Kidney (tissue), 13 donors: ENCODE measurements at regions not wholly inside any gene's neighbourhood (a gene's known extent, or its start where the extent isn't known, plus 50 kb on each side); places are given as distances from the start of the nearest gene placed in this dataset.

Source experiments
- DNase-seq, 5 donors: peaks; one replicate each; pipeline ENCODE4 v3.0.0-alpha.2; 2013 to 2020
- FAIRE-seq: peaks from 2 replicates; lab custom pipeline; 2012; peaks lifted over from hg19 to GRCh38; lab: Jason Lieb, UNC
- H3K27ac ChIP-seq, 2 donors: one replicate each; pipeline ENCODE4 v1.7.0; 2013; ENCODE audit warnings: low read depth in 2 of 2, low read length in 2 of 2, inconsistent platforms in 1 of 2
- H3K27me3 ChIP-seq: one replicate; pipeline ENCODE4 v1.7.1; 2013; ENCODE audit warnings: low read length, inconsistent platforms; ENCODE audit not compliant: control insufficient read depth, insufficient read depth
- H3K36me3 ChIP-seq, 3 donors: one replicate each; pipeline versions ENCODE4 v1.7.0 to v1.7.1; 2013; ENCODE audit warnings: low read length in 3 of 3, control low read depth in 1 of 3, inconsistent platforms in 1 of 3; ENCODE audit not compliant: insufficient read depth in 3 of 3, control insufficient read depth in 2 of 3
- H3K4me1 ChIP-seq, 3 donors: one replicate each; pipeline versions ENCODE4 v1.7.0 to v1.7.1; 2013; ENCODE audit warnings: low read length in 3 of 3, inconsistent platforms in 1 of 3, low read depth in 1 of 3; ENCODE audit not compliant: control insufficient read depth in 2 of 3, insufficient read depth in 2 of 3
- H3K4me3 ChIP-seq, 3 donors: one replicate each; pipeline versions ENCODE4 v1.7.0 to v1.8.1; 2013; ENCODE audit warnings: low read length in 3 of 3, control low read depth in 1 of 3, inconsistent platforms in 1 of 3
- H3K9ac ChIP-seq, 3 donors: one replicate each; pipeline versions ENCODE4 v1.7.0 to v1.7.1; 2013; ENCODE audit warnings: low read length in 3 of 3, control low read depth in 1 of 3, inconsistent platforms in 1 of 3
- H3K9me3 ChIP-seq, 3 donors: one replicate each; pipeline versions ENCODE4 v1.7.0 to v1.7.1; 2013; ENCODE audit warnings: low read length in 3 of 3, control low read depth in 1 of 3, inconsistent platforms in 1 of 3; ENCODE audit not compliant: control insufficient read depth in 2 of 3, insufficient read depth in 1 of 3
- intact Hi-C: fragments of 100-400 bp; cut with DNase I; formaldehyde crosslinking; loops from one replicate; pipeline ENCODE4 v1.11.1; 2022
- TF ChIP-seq, protein P1 (sequence below): IDR thresholded peaks from 3 replicates; pipeline ENCODE4 v1.5.1; 2012; ENCODE audit warnings: mild to moderate bottlenecking, moderate library complexity, borderline replicate concordance; ENCODE audit not compliant: insufficient read depth; ENCODE audit errors: extremely low read depth
- donor health status: control.
- donor health status: control.
- donor health status: control.
- donor health status: control.
- donor health status: control.
- donor health status: DM: yes; HTN: yes; CAD: no.
- donor health status: Normal renal cell carcinoma (clear cell type).

DNA sequence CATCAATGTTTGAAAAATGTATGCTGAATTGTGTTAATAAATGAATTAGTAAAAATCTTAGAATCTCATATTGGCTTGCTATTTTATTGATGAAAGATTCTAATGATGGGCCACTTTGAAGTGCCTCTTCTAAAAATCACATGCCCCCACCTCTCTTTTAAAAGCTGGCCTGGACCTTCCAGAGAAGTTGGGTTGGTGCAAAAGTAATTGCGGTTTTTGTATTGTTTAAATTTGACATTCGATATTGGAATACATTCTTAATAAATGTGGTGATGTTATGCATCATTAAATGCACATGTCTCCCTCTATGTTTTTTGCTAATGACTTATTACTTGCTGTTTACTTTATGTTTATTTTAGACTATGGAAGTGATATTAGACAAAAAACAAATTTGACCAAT, 314.6 kb upstream of the C16orf82 start:
- H3K9ac ChIP-seq: no peak overlapping the region
- TF ChIP-seq, protein P1, sequence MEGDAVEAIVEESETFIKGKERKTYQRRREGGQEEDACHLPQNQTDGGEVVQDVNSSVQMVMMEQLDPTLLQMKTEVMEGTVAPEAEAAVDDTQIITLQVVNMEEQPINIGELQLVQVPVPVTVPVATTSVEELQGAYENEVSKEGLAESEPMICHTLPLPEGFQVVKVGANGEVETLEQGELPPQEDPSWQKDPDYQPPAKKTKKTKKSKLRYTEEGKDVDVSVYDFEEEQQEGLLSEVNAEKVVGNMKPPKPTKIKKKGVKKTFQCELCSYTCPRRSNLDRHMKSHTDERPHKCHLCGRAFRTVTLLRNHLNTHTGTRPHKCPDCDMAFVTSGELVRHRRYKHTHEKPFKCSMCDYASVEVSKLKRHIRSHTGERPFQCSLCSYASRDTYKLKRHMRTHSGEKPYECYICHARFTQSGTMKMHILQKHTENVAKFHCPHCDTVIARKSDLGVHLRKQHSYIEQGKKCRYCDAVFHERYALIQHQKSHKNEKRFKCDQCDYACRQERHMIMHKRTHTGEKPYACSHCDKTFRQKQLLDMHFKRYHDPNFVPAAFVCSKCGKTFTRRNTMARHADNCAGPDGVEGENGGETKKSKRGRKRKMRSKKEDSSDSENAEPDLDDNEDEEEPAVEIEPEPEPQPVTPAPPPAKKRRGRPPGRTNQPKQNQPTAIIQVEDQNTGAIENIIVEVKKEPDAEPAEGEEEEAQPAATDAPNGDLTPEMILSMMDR: no peak
- H3K9me3 ChIP-seq: no peaks in the 10 kb centered on the region
- H3K27ac ChIP-seq: no peak overlapping the region
- no peak overlapping the region for H3K4me3 ChIP-seq
- no peaks in the 10 kb centered on the region for H3K36me3 ChIP-seq
- no peaks in the 10 kb centered on the region for H3K4me1 ChIP-seq
- DNase-seq: no peak
- intact Hi-C loops: no loop called here
- no peak for FAIRE-seq
- no peaks in the 10 kb centered on the region for H3K27me3 ChIP-seq

DNA sequence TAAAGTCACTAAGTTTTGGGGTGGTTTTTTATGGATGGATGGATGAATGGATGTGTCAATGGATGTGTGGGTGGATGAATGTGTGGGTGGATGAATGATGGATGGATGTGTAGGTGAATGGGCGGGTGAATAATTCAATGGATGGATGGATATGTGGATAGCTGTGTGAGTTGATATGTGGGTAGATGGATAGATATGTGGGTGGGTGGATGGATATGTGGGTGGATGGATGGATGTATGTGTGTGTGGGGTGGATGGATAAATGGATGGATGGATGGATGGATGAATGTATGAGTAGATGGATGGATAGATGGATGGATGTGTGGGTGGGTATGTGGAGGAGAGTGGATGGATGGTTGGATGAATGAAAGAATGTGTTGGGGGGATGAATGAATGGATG, 310.1 kb upstream of the C16orf82 start:
- TF ChIP-seq, protein P1: no peak
- Histone ChIP-seq H3K36me3 (no peaks in the 10 kb centered on the region), H3K27ac (no peak overlapping the region), H3K27me3 (no peaks in the 10 kb centered on the region), H3K9me3 (no peaks in the 10 kb centered on the region), H3K4me1 (no peaks in the 10 kb centered on the region), H3K9ac (no peak overlapping the region), H3K4me3 (no peak overlapping the region)
- DNase-seq (no peak), FAIRE-seq (no peak)
- intact Hi-C loops: no loop called here

DNA sequence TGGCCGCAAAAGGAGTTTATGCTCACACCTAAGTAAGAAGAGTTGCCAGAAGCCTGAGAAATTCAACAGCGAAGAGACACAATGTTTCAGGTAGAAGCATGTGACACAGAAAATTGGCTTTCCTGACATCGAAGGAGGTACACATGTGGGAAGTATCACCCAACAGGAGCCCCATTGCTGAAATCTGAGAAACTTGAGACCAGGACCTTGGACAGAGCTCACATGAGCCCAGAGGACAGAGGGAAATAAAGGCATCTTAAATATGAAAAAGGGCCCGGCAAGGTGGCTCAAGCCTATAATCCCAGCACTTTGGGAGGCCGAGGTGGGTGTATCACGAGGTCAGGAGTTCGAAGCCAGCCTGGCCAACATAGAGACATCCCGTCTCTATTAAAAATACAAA, 304.1 kb upstream of the C16orf82 start:
- TF ChIP-seq, protein P1: no peak
- Histone ChIP-seq H3K27me3 (no peaks in the 10 kb centered on the region), H3K9me3 (no peaks in the 10 kb centered on the region), H3K4me3 (no peak overlapping the region), H3K27ac (no peak overlapping the region), H3K4me1 (no peaks in the 10 kb centered on the region), H3K36me3 (no peaks in the 10 kb centered on the region), H3K9ac (no peak overlapping the region)
- no peak for FAIRE-seq
- intact Hi-C loops: no loop called here
- DNase-seq: peak in 3 of 5 donors; percentile 31 to 58 (median 33)

DNA sequence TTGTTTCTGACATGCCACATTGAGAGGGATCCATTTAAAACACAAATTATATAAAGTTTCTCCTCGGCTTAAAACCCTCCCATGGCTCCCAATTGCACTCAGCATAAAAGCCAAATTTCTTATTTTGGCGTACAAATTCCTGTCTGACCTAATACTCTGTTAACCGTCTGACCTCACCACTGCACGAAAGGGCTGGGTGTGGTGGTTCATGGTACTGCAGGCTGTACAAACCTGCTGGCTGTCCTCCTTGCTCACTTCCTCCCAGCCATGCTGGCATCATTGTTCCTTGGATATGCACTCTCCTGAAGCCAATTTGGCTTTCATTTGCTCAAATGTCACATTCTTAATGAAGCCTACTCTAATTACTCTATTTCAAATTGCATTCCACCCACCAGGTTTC, 301.6 kb upstream of the C16orf82 start:
- Histone ChIP-seq H3K27me3 (no peaks in the 10 kb centered on the region), H3K9me3 (no peaks in the 10 kb centered on the region), H3K27ac (no peak overlapping the region), H3K36me3 (no peaks in the 10 kb centered on the region), H3K4me1 (no peaks in the 10 kb centered on the region), H3K4me3 (no peak overlapping the region), H3K9ac (no peak overlapping the region)
- TF ChIP-seq, protein P1: peak; percentile 27
- DNase-seq (no peak), FAIRE-seq (no peak)
- intact Hi-C loops: no loop called here
